Pons (tissue), 1 donor: ENCODE measurements at regions not wholly inside any gene's neighbourhood (a gene's known extent, or its start where the extent isn't known, plus 50 kb on each side); places are given as distances from the start of the nearest gene placed in this dataset.

Source experiments
- DNase-seq: peaks from one replicate; pipeline ENCODE4 v3.0.0-alpha.2; 2016; ENCODE audit warnings: low spot score

- DNase-seq, result no peak
Measured at GRCh38 chr1:239795304-239795703, 296.4 kb upstream of the FMN2 start.

DNA sequence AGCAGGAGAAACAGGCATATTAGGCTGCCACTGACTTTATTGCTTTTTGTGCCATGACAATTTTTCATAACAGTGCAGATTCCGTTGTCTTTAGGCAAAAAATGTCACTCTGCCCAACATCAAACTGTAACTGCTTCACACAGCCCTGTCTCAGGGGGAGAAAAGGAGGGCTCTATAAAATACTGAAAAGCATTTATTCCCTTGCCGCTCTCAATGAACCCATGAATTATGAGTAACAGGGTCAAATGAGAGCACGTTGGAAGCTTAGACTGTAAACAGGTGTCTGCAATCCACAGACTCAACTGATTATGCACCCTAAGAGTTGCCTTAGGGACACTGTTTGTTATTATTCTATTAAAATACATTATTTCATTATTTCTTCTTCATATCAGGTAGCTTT, 292.1 kb upstream of the FMN2 start:
- no peak for DNase-seq

DNA sequence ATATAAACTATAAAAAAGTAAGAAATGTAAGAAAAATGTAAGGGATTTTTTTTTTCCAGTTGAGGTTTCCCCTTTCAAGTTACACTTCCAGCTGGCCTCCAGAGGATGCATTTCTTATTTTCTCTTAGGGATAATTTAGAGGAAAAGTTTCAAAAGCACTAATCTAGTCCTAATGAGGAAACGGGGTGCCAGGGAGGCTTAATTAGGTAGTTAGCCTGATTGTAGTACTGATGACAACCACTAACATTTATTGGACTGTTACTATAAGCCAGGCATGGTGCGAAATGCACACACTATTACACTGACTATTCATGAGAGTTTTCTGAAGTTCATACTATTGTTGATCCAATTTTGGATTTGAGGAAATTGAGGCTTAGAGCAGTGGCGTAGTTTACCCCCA, 290.8 kb upstream of the FMN2 start:
- DNase-seq, result no peak

DNA sequence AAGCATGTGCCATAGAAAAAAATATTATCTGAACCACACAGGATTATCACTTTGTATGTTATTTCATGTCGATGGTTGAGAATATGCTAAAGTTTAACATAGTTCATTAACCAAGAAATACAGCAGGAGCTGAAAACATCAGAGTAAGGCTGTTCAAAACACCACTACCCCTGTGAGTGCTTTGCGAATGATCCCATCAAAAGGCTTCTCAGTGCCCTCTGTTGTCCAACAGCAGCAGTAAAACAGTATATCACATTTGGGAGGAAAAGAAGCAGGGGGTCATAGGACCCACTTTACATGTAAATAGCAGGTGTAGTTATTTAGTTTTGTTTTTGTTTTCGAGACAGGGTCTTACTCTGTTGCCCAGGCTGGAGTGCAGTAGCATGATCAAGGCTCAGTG, 289.4 kb upstream of the FMN2 start:
- no peak for DNase-seq

DNA sequence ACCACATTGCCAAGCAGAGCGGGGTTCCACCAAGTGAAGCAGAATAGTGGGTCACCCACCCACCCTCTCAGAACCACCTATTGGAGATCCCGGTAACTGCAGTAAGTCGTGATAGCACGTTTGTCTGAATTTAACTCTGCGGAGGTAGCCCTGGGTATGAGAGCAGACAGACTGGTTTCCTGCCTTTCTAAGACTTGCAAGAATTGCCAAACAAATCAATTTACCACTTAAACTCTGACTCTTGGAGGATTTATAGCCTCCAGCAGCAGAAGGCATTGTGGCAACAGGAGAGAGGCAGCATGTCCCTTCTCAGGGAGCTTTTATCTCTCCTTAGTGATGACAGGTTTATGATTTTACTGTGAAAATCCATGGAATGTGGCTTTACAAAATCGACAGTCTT, 287.9 kb upstream of the FMN2 start:
- DNase-seq, result no peak

DNA sequence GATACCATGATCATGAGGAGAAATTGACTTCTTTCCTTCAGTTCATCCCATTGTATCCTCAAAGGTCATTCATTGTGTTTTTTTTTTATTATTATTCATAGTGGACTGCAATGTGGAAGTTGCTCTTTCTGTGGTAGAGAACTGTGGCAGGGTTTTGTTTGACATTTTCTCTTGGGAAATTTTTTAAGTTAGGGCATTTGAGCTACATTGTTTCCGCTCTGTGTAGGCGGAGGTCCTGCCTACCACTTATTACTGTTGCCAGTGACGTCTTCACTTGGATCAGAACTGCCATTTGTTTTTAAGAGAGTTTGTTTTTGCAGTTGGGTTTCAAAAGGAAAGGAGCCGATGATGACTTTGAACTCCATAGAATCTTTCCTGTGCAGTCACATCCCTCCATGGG, 287.4 kb upstream of the FMN2 start:
- DNase-seq, result no peak

DNA sequence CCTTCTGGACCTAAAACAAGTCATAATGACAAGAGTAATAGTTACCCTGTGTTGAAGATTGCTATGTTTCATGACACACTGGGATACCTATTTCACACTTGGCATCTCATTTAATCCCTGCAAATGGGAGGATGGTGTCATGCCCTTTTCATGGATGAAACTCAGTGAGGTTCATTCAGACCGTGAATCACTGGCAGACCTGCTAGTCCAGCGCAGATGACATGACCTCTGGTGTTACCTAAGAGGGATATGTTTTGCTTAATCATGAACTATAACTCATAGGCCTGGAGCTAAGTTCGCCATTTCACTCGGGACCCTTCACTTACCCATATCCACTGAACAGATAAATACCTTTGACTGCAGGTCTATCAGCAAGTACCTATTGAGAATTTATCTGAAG, 286.6 kb upstream of the FMN2 start:
- DNase-seq, result no peak

DNA sequence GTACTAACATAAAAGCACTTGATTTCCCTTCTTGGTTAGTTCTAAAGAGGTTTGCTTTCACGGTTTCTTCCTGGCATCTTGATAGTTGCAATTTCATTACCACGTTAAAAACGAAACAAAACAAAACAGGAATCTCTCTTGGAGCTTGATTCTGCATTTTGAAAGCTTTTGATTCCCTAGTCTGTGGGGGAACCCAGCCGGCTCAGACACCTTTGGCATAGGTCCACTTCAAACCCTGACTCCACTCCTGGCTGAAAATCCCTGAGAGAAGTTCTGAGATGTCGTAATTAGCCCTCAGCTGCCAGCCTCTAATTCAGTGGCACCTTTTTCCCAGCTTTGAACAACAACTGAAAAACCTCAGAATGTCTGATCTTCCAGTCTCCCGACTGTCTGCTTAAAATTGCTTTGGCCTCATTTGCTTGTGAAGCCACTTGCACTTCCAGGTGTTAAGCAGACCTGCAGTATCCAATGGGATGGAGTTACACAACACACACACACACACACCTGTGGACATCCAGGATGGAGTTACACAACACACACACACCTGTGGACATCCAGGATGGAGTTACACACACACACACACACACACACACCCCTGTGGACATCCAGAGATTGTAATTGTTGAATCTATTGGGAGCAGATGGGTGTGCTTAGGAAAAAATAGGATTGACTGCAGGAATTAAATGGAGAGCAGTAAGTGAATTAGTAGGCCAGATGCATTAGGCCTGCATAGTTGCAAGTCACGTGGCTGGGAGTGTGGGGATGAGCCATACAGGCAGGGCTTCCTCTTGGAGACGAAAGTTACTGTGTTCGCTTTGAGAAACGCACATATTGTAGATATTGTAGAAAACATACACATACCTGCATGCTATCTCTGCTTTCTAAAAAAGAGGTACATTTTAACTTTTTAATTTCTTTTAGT, 285.6 kb upstream of the FMN2 start:
- DNase-seq, result no peak

DNA sequence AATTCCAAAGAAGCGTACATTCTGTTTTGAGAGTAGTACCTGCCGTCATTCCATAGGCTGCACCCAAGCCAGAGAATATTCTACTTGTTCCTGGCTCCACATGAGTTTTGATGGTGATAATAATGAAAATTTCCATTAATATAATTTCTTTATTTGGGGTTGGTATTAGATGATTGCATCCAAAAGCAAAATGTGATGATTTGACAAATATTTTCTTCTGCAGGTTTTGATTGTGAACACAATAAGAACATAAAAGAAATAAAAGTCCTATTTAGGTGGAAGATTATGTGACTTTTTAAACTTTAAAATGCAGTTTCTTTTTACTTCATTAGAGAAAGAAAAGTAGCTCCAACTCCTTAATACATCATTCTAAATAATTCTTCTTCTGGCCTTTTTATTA, 284.8 kb upstream of the FMN2 start:
- DNase-seq, result no peak

DNA sequence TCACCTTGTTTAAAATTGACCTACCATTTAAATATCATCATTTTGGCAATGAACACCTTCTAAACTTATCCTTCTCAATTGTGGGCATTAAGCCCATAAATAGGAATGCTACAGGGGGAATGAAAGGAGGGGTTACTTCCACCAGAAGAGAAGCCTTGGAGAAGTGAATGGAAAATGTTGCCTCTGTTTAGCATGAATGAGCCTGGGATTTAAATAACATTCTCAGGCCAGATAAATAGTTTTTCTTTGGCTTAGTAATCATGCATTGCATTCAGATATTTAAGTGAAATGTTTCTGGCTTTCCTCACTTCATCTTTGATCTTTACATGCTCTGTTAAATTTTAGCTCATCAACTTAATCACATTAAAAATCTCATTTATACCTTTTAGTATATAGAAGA, 284.3 kb upstream of the FMN2 start:
- DNase-seq, result no peak

DNA sequence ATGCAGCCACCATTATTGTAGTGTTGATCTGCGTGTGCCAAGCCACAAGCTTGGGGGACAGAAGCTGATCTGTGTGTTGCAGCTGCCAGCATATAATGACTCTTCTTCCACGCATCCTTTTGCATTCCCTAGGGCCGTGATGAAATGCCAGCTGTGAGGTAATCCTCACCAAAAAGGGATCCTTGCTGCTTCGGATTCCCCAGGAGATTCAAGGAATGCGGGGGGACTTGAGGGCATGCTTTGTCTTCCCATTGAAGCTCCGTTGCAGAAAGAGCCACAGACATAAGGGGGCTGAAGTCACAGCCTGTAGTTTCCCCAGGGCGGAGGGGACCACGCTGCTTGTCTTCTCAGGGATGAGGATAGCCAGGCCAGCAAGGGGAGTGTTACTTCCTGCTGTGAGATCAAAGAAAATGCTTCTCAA, 281.6 kb upstream of the FMN2 start:
- DNase-seq, result no peak

- DNase-seq, result no peak
Measured at GRCh38 chr1:239811211-239811885, 280.3 kb upstream of the FMN2 start.

GRCh38 chr1:239812580-239812979, 279.1 kb upstream of the FMN2 start:
- no peak for DNase-seq

DNA sequence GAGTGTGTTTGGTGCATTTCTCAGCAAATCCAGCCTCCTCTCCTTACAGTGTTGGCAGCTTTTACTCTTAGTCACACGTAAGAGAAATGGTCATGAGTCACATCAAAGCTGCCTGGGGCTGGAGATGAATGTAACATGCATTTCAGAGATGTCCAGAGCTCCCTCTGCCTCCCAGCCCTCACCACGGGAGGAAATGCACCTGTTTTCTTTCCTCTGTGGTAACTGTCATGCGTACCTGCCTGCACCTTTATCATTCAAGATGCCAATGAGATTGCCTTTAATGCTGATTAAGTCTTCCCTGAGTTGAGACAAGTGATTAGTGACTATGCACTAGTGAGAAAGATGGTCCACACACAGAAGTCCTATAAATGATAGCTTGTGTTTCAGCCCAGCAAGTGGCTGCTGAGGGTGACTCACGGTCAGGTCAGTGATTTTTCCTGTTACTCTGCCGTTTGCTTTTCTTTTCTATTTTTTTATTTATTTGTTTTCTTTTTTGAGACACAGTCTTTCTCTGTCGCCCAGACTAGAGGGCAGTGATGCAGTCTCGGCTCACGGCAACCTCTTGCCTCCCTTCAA, 277.3 kb upstream of the FMN2 start:
- no peak for DNase-seq

- DNase-seq, result no peak
Measured at GRCh38 chr1:239815074-239815473, 276.6 kb upstream of the FMN2 start.

- DNase-seq, result no peak
Measured at GRCh38 chr1:239816081-239816782, 275.5 kb upstream of the FMN2 start.

- no peak for DNase-seq
Measured at GRCh38 chr1:239817276-239817675, 274.4 kb upstream of the FMN2 start.

GRCh38 chr1:239817801-239818200, 273.9 kb upstream of the FMN2 start:
- no peak for DNase-seq

DNA sequence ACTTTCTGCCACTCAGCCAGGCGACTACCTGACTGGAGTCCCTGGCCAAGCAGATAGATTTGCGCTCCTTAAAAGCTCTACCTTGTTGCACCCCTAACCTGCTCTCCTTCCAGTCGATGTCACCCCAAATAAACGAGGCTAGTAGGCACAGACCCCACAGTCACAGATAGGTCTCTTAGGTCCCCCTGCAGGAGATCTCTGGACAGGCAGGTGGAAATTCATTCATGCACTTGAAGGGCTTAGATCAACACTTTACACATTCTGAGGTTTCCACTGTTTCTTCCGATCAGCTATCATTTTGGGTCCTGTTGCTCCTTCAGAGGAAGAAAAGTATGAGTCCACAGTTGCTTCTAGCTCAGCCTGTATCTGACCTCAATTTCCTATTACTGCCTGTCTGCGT, 272.6 kb upstream of the FMN2 start:
- DNase-seq, result no peak

DNA sequence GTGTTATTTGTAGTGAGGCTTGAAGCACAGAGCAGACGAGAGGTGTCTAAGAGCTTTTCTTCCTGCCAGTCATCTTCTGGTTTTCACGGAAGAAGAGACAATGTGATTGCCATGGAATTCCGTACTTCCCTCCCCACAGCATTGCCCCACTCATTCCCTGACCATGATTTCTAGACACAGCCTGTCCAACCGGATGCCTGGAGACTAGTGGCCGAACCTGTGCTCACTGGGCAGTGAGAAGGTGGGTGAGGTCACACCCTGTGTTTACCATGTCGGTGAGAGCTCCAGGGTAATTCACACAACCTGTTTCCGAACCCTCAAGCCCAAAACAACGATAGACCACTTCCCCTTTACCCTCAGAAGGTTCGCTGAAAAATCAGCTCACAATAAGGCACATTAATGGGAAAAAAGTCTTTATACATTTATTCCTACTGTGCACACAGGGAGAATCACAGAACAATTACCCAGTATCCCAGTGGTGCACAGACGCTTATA, 271.9 kb upstream of the FMN2 start:
- DNase-seq, result no peak

- DNase-seq, result no peak
Measured at GRCh38 chr1:239823852-239824251, 267.8 kb upstream of the FMN2 start.

DNA sequence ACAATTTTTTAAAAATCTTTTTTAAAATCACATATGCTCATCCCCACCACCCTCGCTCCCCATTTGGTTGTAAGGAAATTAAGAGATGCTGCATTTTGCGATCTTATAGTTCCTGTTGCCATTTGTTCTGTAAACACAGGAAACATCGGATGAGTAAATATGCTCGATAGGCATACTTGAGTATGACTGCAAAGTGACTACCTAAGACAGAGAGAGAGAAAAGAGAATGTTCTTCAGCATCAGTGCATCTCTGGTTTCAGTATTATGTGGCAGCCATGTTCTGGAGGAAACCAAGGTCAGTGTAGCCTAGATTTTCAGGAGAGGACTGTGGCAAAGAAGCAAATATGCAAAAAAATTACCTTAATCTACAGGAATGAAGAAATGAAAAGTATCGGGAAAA, 265.5 kb upstream of the FMN2 start:
- no peak for DNase-seq
